Keratinocyte (primary cell): ENCODE measurements at regions not wholly inside any gene's neighbourhood (a gene's known extent, or its start where the extent isn't known, plus 50 kb on each side); places are given as distances from the start of the nearest gene placed in this dataset.

Experiments
- CTCF ChIP-seq, 3 experiments: IDR thresholded peaks in 1 of 3; conservative IDR thresholded peaks in 1 of 3; optimal IDR thresholded peaks in 1 of 3; 2 replicates in 2 of 3; 3 replicates in 1 of 3; pipeline versions ENCODE3 to v1.5.1; 2011; ENCODE audit warnings: low read length in 3 of 3, mild to moderate bottlenecking in 3 of 3, moderate library complexity in 2 of 3, control low read depth in 1 of 3, inconsistent platforms in 1 of 3; ENCODE audit not compliant: insufficient read depth in 2 of 3; ENCODE audit errors: extremely low read depth in 1 of 3
- EZH2 ChIP-seq: IDR thresholded peaks from one replicate; pipeline ENCODE4 v1.6.1; 2012; ENCODE audit warnings: inconsistent platforms, mild to moderate bottlenecking, low read length, moderate library complexity

- TF ChIP-seq CTCF (optimal IDR thresholded peaks at IDR 0.05 in 1 of 3, IDR thresholded peaks at IDR 0.05 in 1 of 3, conservative IDR thresholded peaks at IDR 0.05 in 1 of 3; ENCODE audit: extremely low read depth in 1 of 3, insufficient read depth in 2 of 3, low read length in 3 of 3): no peak
- no peak for TF ChIP-seq EZH2
Measured at GRCh38 chr5:52328220-52328806, 459.4 kb upstream of the ITGA1 start.
